SK-N-SH (cell line): ENCODE measurements at regions not wholly inside any gene's neighbourhood (a gene's known extent, or its start where the extent isn't known, plus 50 kb on each side); places are given as distances from the start of the nearest gene placed in this dataset.

Experiments used
- CTCF ChIA-PET: fragments of 300-600, 350-600 bp; formaldehyde crosslinking; extraction: SDS; loops from one replicate; lab custom pipeline; 2021; lab: Yijun Ruan, JAX
- POLR2A ChIA-PET: fragments of 350-600 bp; sonication (Branson Sonifier 250); formaldehyde crosslinking; extraction: SDS; loops from one replicate; lab custom pipeline; 2020; ENCODE audit warnings: antibody characterized with exemption, inconsistent platforms; lab: Yijun Ruan, JAX
- DNase-seq: peaks from one replicate; pipeline ENCODE4 v3.0.0; 2012
- H2AFZ ChIP-seq: fragments of 200-600 bp; sonication (generic); 2 replicates; pipeline ENCODE4 v1.8.1; 2016; ENCODE audit warnings: antibody characterized with exemption, mild to moderate bottlenecking, low read depth
- H3F3A ChIP-seq: fragments of 200-600 bp; sonication (generic); replicated peaks from 2 replicates; pipeline ENCODE3; 2016; ENCODE audit warnings: antibody characterized with exemption, mild to moderate bottlenecking; ENCODE audit not compliant: insufficient read depth
- H3K27ac ChIP-seq, 2 experiments: fragments of 200-500 bp in 1 of 2; fragments of 200-600 bp in 1 of 2; sonication (Bioruptor generic) in 1 of 2; sonication (generic), shearing (Covaris generic) in 1 of 2; 2 replicates each; pipeline versions ENCODE4 v1.5.1 to v1.6.1; 2014 to 2016; ENCODE audit warnings: low read depth in 2 of 2, inconsistent platforms in 1 of 2, low read length in 1 of 2, mild to moderate bottlenecking in 1 of 2, mixed read lengths in 1 of 2
- H3K27me3 ChIP-seq: fragments of 200-600 bp; sonication (generic), shearing (Covaris generic); 2 replicates; pipeline ENCODE4 v1.6.1; 2016; ENCODE audit warnings: mixed run types; ENCODE audit not compliant: insufficient read depth
- H3K36me3 ChIP-seq, 2 experiments: fragments of 200-500 bp in 1 of 2; fragments of 200-600 bp in 1 of 2; sonication (Bioruptor generic) in 1 of 2; sonication (generic) in 1 of 2; replicated peaks in 1 of 2; 2 replicates each; pipeline versions ENCODE3 to v1.5.1; 2014 to 2016; ENCODE audit warnings: low read length in 1 of 2, mild to moderate bottlenecking in 1 of 2; ENCODE audit not compliant: insufficient read depth in 2 of 2, control insufficient read depth in 1 of 2
- H3K4me1 ChIP-seq, 2 experiments: fragments of 200-500 bp in 1 of 2; fragments of 200-600 bp in 1 of 2; sonication (Bioruptor generic) in 1 of 2; sonication (generic), shearing (Covaris generic) in 1 of 2; 2 replicates each; pipeline versions ENCODE4 v1.5.1 to v1.6.1; 2014 to 2016; ENCODE audit warnings: low read depth in 1 of 2, low read length in 1 of 2, mixed run types in 1 of 2; ENCODE audit not compliant: insufficient read depth in 2 of 2, control insufficient read depth in 1 of 2
- H3K4me2 ChIP-seq: fragments of 200-600 bp; sonication (generic), shearing (Covaris generic); 2 replicates; pipeline ENCODE4 v1.6.1; 2017; ENCODE audit warnings: mixed run types
- H3K4me3 ChIP-seq, 2 experiments: fragments of 200-500 bp in 1 of 2; fragments of 200-600 bp in 1 of 2; sonication (Bioruptor generic) in 1 of 2; sonication (generic), shearing (Covaris generic) in 1 of 2; 2 replicates each; pipeline versions ENCODE4 v1.5.1 to v1.8.1; 2014 to 2016; ENCODE audit warnings: low read depth in 2 of 2, inconsistent platforms in 1 of 2, low read length in 1 of 2, mild to moderate bottlenecking in 1 of 2, mixed read lengths in 1 of 2, moderate library complexity in 1 of 2
- H3K79me2 ChIP-seq: fragments of 200-600 bp; sonication (generic); 2 replicates; pipeline ENCODE4 v1.8.1; 2017; ENCODE audit warnings: mild to moderate bottlenecking; ENCODE audit not compliant: insufficient read depth
- H3K9ac ChIP-seq: fragments of 200-600 bp; sonication (generic); 2 replicates; pipeline ENCODE4 v1.6.1; 2017; ENCODE audit warnings: mixed run types
- H3K9me2 ChIP-seq: fragments of 200-600 bp; sonication (generic); 2 replicates; pipeline ENCODE4 v1.6.1; 2017; ENCODE audit warnings: mixed run types
- H3K9me3 ChIP-seq: fragments of 200-600 bp; sonication (generic); 2 replicates; pipeline ENCODE4 v1.6.1; 2017; ENCODE audit warnings: mixed run types, mild to moderate bottlenecking, moderate library complexity
- H4K20me1 ChIP-seq: fragments of 200-600 bp; sonication (generic); 2 replicates; pipeline ENCODE4 v1.6.1; 2017; ENCODE audit warnings: mild to moderate bottlenecking, mixed run types; ENCODE audit not compliant: insufficient read depth
- CHD2 ChIP-seq: fragments of 150-350 bp; IDR thresholded peaks from 2 replicates; pipeline ENCODE4 v1.6.1; 2018; ENCODE audit warnings: low read length; ENCODE audit not compliant: partially characterized antibody
- ELF1 ChIP-seq: IDR thresholded peaks from 2 replicates; pipeline ENCODE4 v1.4.0; 2012
- EP300 ChIP-seq, 2 experiments: IDR thresholded peaks; 2 replicates each; pipeline versions ENCODE4 v1.4.0 to v1.6.1; 2012; ENCODE audit warnings: borderline replicate concordance in 1 of 2, low read depth in 1 of 2, low read length in 1 of 2
- FOSL2 ChIP-seq: IDR thresholded peaks from 2 replicates; pipeline ENCODE4 v1.4.0; 2012; ENCODE audit warnings: low read depth, mild to moderate bottlenecking, moderate library complexity, borderline replicate concordance
- FOXJ3 ChIP-seq: sonication (generic); formaldehyde crosslinking; IDR thresholded peaks from 2 replicates; pipeline ENCODE4 v1.5.1; 2020; ENCODE audit warnings: mild to moderate bottlenecking, missing genetic modification reagents
- GATA2 ChIP-seq: sonication (generic); formaldehyde crosslinking; IDR thresholded peaks from 2 replicates; pipeline ENCODE4 v1.5.0; 2020; ENCODE audit warnings: mild to moderate bottlenecking, missing genetic modification reagents
- JUND ChIP-seq: IDR thresholded peaks from 2 replicates; pipeline ENCODE4 v1.4.0; 2012
- MEF2A ChIP-seq: IDR thresholded peaks from 2 replicates; pipeline ENCODE4 v1.4.0; 2012; ENCODE audit warnings: low read depth, borderline replicate concordance
- MXI1 ChIP-seq: IDR thresholded peaks from 2 replicates; pipeline ENCODE4 v1.6.1; 2012; ENCODE audit warnings: mild to moderate bottlenecking, low read depth, low read length, improper control_type of control experiment
- NFIC ChIP-seq: IDR thresholded peaks from 2 replicates; pipeline ENCODE4 v1.4.0; 2012; ENCODE audit warnings: borderline replicate concordance
- POLR2AphosphoS5 ChIP-seq: IDR thresholded peaks from 2 replicates; pipeline ENCODE4 v1.6.1; 2012; ENCODE audit warnings: low read depth, low read length
- RFX5 ChIP-seq: IDR thresholded peaks from 2 replicates; pipeline ENCODE4 v1.6.1; 2012; ENCODE audit warnings: mild to moderate bottlenecking, improper control_type of control experiment, low read length
- RXRA ChIP-seq: IDR thresholded peaks from 2 replicates; pipeline ENCODE4 v1.4.0; 2012; ENCODE audit warnings: low read depth, mild to moderate bottlenecking, borderline replicate concordance
- SMC3 ChIP-seq: IDR thresholded peaks from 2 replicates; pipeline ENCODE4 v1.6.1; 2012; ENCODE audit warnings: low read depth, low read length, improper control_type of control experiment
- YY1 ChIP-seq: IDR thresholded peaks from 2 replicates; pipeline ENCODE4 v1.4.0; 2012; ENCODE audit warnings: low read depth, mild to moderate bottlenecking
- WGBS: methylation state at CpG from one replicate; pipeline ENCODE4 v1.1.6; 2017; ENCODE audit warnings: low lambda C conversion rate; 5-methylcytosine and 5-hydroxymethylcytosine counted together
- TF ChIP-seq, protein P1 (sequence below): IDR thresholded peaks from 2 replicates; pipeline ENCODE4 v1.4.0; 2012; ENCODE audit warnings: low read depth, borderline replicate concordance
- TF ChIP-seq, protein P2 (sequence below): IDR thresholded peaks from 2 replicates; pipeline ENCODE4 v1.6.1; 2012; ENCODE audit warnings: mild to moderate bottlenecking, low read depth, low read length, moderate library complexity
- TF ChIP-seq, protein P3 (sequence below): IDR thresholded peaks from 2 replicates; pipeline ENCODE4; 2012
- TF ChIP-seq, protein P4 (sequence below): IDR thresholded peaks from 2 replicates; pipeline ENCODE4 v1.4.0; 2012; ENCODE audit warnings: low read depth, borderline replicate concordance
- TF ChIP-seq, protein P5 (sequence below): fragments of 200-600 bp; sonication (generic); IDR thresholded peaks from 2 replicates; pipeline ENCODE4 v1.6.1; 2017; ENCODE audit warnings: antibody characterized with exemption, mild to moderate bottlenecking, moderate library complexity

DNA sequence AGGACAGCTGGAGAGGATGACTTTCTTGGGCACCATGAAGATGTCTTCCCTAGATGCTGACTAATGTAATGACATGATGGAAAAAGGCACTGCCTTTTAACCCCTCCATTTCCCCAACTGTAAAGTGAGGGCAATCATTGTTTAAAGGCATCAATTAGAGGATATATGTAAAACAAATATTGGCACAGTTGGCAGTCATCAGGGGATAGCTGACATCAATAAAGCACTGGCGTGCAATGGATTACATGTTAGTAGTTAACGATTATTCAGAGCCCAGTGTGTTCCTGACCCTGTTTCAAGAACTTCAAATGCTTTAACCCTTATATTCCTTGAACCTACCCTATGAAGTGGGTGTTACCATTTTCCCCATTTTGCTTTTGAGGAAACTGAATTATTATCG is 100.7 kb downstream of the TMEM114 start:
- CTCF ChIA-PET = no interaction called here
- 18% methylated on average over 3 of the region's 3 CpGs for WGBS
- no peak for TF ChIP-seq MEF2A
- TF ChIP-seq, protein P1, sequence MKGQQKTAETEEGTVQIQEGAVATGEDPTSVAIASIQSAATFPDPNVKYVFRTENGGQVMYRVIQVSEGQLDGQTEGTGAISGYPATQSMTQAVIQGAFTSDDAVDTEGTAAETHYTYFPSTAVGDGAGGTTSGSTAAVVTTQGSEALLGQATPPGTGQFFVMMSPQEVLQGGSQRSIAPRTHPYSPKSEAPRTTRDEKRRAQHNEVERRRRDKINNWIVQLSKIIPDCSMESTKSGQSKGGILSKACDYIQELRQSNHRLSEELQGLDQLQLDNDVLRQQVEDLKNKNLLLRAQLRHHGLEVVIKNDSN = no peak
- no peak for TF ChIP-seq RFX5
- TF ChIP-seq GATA2 (CRISPR knock-in tag) = no peak
- no peak for TF ChIP-seq POLR2AphosphoS5
- TF ChIP-seq, protein P2, sequence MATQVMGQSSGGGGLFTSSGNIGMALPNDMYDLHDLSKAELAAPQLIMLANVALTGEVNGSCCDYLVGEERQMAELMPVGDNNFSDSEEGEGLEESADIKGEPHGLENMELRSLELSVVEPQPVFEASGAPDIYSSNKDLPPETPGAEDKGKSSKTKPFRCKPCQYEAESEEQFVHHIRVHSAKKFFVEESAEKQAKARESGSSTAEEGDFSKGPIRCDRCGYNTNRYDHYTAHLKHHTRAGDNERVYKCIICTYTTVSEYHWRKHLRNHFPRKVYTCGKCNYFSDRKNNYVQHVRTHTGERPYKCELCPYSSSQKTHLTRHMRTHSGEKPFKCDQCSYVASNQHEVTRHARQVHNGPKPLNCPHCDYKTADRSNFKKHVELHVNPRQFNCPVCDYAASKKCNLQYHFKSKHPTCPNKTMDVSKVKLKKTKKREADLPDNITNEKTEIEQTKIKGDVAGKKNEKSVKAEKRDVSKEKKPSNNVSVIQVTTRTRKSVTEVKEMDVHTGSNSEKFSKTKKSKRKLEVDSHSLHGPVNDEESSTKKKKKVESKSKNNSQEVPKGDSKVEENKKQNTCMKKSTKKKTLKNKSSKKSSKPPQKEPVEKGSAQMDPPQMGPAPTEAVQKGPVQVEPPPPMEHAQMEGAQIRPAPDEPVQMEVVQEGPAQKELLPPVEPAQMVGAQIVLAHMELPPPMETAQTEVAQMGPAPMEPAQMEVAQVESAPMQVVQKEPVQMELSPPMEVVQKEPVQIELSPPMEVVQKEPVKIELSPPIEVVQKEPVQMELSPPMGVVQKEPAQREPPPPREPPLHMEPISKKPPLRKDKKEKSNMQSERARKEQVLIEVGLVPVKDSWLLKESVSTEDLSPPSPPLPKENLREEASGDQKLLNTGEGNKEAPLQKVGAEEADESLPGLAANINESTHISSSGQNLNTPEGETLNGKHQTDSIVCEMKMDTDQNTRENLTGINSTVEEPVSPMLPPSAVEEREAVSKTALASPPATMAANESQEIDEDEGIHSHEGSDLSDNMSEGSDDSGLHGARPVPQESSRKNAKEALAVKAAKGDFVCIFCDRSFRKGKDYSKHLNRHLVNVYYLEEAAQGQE = no peak
- no peak for TF ChIP-seq NFIC
- no peak for TF ChIP-seq JUND
- TF ChIP-seq SMC3 = no peak
- TF ChIP-seq YY1 = no peak
- no peak for TF ChIP-seq MXI1
- TF ChIP-seq, protein P3, sequence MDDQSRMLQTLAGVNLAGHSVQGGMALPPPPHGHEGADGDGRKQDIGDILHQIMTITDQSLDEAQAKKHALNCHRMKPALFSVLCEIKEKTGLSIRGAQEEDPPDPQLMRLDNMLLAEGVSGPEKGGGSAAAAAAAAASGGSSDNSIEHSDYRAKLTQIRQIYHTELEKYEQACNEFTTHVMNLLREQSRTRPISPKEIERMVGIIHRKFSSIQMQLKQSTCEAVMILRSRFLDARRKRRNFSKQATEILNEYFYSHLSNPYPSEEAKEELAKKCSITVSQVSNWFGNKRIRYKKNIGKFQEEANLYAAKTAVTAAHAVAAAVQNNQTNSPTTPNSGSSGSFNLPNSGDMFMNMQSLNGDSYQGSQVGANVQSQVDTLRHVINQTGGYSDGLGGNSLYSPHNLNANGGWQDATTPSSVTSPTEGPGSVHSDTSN = no peak
- no peak for TF ChIP-seq FOXJ3
- no peak for TF ChIP-seq FOSL2
- TF ChIP-seq CHD2 = no peak
- TF ChIP-seq, protein P4, sequence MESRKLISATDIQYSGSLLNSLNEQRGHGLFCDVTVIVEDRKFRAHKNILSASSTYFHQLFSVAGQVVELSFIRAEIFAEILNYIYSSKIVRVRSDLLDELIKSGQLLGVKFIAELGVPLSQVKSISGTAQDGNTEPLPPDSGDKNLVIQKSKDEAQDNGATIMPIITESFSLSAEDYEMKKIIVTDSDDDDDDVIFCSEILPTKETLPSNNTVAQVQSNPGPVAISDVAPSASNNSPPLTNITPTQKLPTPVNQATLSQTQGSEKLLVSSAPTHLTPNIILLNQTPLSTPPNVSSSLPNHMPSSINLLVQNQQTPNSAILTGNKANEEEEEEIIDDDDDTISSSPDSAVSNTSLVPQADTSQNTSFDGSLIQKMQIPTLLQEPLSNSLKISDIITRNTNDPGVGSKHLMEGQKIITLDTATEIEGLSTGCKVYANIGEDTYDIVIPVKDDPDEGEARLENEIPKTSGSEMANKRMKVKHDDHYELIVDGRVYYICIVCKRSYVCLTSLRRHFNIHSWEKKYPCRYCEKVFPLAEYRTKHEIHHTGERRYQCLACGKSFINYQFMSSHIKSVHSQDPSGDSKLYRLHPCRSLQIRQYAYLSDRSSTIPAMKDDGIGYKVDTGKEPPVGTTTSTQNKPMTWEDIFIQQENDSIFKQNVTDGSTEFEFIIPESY = no peak
- no peak for TF ChIP-seq EP300 (IDR thresholded peaks at IDR 0.05; ENCODE audit: borderline replicate concordance in 1 of 2, low read depth in 1 of 2, low read length in 1 of 2)
- no peak for TF ChIP-seq RXRA
- TF ChIP-seq, protein P5, sequence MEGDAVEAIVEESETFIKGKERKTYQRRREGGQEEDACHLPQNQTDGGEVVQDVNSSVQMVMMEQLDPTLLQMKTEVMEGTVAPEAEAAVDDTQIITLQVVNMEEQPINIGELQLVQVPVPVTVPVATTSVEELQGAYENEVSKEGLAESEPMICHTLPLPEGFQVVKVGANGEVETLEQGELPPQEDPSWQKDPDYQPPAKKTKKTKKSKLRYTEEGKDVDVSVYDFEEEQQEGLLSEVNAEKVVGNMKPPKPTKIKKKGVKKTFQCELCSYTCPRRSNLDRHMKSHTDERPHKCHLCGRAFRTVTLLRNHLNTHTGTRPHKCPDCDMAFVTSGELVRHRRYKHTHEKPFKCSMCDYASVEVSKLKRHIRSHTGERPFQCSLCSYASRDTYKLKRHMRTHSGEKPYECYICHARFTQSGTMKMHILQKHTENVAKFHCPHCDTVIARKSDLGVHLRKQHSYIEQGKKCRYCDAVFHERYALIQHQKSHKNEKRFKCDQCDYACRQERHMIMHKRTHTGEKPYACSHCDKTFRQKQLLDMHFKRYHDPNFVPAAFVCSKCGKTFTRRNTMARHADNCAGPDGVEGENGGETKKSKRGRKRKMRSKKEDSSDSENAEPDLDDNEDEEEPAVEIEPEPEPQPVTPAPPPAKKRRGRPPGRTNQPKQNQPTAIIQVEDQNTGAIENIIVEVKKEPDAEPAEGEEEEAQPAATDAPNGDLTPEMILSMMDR = no peak
- TF ChIP-seq ELF1 = no peak
- H3K4me2 ChIP-seq = no peak overlapping the region
- no peak overlapping the region for H3K9ac ChIP-seq
- H3K27ac ChIP-seq = no peak overlapping the region
- no peaks in the 10 kb centered on the region for H3K27me3 ChIP-seq
- no peaks in the 10 kb centered on the region; a peak in 1 of 4 replicates for H3K4me1 ChIP-seq
- no peaks in the 10 kb centered on the region for H4K20me1 ChIP-seq
- POLR2A ChIA-PET = no interaction called here
- H3F3A ChIP-seq = no peaks in the 10 kb centered on the region
- no peaks in the 10 kb centered on the region for H3K9me2 ChIP-seq
- DNase-seq = no peak
- no peaks in the 10 kb centered on the region for H3K79me2 ChIP-seq
- no peaks in the 10 kb centered on the region for H3K36me3 ChIP-seq
- H3K9me3 ChIP-seq = no peaks in the 10 kb centered on the region
- H3K4me3 ChIP-seq = no peak overlapping the region
- no peak overlapping the region for H2AFZ ChIP-seq
